GM23248 (cell line): ENCODE measurements at regions not wholly inside any gene's neighbourhood (a gene's known extent, or its start where the extent isn't known, plus 50 kb on each side); places are given as distances from the start of the nearest gene placed in this dataset.

Source experiments
- EZH2 ChIP-seq: fragments of 200-600 bp; sonication (generic); IDR thresholded peaks from 2 replicates; pipeline ENCODE4 v1.6.1; 2018; ENCODE audit warnings: antibody characterized with exemption, mild to moderate bottlenecking; ENCODE audit not compliant: insufficient read depth, poor library complexity, severe bottlenecking
- EZH2phosphoT487 ChIP-seq: fragments of 200-600 bp; sonication (generic); IDR thresholded peaks from 2 replicates; pipeline ENCODE4 v1.6.1; 2018; ENCODE audit warnings: antibody characterized with exemption, moderate library complexity, mild to moderate bottlenecking, low read depth; ENCODE audit not compliant: insufficient read depth

- TF ChIP-seq EZH2phosphoT487, result no peak
- no peak for TF ChIP-seq EZH2
These were observed 336.4 kb upstream of the BTBD3 start for GRCh38 chr20:11581271-11581670.
